ENCODE measurements at regions not wholly inside any gene's neighbourhood (a gene's known extent, or its start where the extent isn't known, plus 50 kb on each side); places are given as distances from the start of the nearest gene placed in this dataset.
"Not testable (repeated sequence)": the region's sequence is repeated elsewhere in the genome, so short reads cannot be mapped to it uniquely, and the experiment has no call there.

DNA sequence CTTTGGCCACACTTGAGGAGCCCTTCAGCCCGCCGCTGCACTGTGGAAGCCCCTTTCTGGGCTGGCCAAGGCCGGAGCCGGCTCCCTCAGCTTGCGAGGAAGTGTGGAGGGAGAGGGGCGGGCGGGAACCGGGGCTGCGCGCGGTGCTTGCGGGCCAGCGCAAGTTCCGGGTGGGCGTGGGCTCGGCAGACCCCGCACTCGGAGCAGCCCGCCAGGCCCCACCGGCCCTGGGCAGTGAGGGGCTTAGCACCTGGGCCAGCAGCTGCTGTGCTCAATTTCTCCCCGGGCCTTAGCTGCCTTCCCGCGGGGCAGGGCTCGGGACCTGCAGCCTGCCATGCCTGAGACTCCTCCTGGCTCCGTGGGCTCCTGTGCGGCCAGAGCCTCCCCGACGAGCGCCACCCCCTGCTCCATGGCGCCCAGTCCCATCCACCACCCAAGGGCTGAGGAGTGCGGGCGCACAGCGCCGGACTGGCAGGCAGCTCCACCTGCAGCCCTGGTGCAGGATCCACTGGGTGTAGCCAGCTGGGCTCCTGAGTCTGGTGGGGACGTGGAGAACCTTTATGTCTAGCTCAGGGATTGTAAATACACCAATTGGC lies 129.2 kb downstream of the MRPL14 start:
- DNase-seq = not testable (repeated sequence)

DNA sequence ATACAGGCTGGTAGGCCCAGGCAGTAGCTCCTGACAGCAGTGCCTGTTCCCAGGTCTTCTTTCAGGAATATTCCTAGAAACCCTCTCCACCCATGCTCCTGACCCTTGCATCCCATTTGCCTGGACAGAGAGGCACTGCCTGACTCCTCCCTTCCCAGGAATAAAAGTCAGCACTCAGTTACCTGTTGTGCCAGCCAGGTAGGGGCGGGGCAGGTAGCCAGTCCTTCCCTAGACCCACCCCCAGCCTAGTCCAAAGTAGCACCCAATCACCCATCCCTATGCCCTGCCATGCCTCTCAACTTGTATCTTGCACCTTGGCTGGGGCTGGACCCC lies 129.9 kb downstream of the MRPL14 start:
- no peak for DNase-seq

DNA sequence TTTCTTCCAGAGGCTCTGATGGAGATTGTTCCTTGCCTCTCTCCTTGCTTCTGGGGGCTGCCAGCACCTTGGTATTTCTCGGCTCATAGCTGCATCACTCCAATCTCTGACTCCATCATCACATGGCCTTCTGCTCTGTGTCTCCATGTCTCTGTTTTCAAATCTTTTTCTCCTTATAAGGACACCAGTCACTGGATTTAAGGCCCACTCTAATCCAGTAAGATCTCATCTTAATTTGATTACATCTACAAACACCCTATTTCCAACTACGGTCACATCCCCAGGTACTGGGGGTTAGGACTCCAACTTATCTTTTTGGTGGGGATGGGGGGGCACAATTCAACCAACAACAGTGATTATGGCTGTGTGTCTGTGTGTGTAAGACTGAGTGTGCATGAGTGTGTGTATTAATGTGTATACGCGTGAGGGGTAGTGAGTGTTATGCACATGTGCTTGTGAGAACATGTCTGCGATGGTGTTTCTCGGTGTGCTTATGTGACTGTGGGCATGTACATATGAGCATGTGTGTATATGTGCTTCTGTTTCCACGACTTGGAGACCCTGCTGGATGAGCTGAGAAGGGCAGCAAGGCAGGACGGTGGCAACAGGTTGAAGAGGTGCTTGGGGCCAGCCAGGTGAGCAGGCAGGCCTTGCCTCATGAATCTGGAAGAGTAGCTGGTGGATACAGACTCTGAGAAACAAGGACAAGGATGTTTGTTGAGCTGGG lies 130.5 kb downstream of the MRPL14 start:
- no peak for DNase-seq

DNA sequence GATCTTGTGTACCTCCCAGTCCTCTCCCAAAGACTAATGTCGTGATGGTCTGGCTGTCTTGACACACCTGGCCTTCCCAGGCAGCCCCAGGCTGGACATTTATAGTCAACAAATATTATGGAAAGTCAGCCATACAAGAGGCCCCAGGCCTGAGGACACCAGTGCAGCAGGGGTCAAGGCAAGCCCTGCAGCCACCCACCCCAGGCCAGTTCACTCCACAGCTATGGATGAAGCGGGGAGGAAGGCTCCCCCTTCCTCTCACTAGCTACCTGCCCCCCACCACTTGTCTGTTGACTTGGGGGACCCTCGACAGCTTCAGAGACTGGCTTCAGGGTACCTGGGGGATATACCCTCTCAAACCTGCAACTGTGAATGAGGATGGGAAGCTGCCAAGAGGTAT lies 132.1 kb downstream of the MRPL14 start:
- DNase-seq = no peak

DNA sequence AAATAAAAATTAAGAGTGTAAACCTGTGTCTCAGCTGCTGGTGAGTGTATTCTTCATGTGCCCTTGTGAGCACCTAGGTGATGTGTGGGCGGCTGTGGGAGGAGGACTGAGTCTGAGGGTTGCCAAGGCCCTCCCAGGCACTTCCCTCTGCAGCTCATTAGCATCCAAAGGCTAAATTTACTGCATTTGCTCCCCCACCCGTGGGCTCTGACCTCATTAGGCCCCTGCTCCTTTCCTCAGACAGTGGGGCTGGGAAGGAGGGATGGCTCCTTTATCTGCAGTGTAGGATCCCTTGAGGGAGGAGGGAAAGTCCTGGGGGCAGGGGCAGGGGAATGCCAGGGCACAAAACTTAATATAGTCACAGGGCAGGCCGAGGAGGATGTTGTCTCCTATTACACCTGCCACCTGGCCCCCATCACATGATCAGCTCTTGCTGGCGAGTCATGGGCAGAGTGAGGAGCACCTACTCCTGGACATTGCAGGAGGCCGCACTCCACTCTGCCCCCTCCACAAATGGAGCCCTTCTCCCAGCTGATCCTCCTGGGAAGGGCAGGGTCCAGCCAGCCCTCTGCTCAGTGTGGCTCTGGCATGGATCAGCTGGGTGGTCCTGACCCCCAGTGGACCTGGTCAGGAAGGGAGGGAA lies 133.2 kb downstream of the MRPL14 start:
- DNase-seq = no peak

DNA sequence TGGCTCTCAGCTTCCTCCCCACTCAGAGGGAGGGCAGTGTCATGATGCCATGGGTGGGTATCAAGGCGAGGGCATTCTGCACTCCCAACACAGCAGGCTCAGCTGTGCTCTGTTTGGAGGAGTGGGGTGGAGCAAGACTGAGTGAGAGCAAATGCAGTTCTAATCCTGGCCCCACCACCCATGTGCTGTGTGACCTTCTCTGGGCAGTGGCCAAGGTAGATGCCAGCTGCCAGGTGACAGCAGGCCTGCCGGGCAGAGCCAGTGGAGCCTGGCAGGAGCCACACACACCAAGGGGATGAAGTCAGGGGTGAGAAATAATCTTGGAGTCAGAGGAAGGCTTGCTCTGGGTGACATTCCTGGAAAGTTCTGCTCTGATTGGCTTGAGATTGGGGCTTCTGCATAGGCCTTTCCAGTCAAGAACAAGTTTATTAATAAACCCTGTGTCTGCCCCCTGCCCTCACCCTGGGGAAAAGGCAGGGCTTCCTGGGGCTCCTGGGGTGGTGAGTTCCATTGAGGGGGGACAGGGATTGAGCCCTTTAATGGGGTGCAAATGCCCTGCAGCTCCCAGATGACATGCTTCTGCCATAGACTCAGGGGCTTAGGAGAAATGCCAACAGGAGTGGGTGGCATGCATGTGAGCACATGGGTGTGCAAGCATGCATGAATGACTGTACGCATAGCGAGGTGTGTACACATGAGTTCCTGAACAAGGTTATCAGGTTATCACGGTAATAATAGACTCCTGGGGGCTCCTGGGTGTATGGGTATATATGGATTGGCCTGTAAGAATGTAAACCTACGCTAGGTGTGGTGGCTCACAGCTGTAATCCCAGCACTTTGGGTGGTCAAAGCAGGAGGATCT lies 134.2 kb downstream of the MRPL14 start:
- no peak for DNase-seq

DNA sequence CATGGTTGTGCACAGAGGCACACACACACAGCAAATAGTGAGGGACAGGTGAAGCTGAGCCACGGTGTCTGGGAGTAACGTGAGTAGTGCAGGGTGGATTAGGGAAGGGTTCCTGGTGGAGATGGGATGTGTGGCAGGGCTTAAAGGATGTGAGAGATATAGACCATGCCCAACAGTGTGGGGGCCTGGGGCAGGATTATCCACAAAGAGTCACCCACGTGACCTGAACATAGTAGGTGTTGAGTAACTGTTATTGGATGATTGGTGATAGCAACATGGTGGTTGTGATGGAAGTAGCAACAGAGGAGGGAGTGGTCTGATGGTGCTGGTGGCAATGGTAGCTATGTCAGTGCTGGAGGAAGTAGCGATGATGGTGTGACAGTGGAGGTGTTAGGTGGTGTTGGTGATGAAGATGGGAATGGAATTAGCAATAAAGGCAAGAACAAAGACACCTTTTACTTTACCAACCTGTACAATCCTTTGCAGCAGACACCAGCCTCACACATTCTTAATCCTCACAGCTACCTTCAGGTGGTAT lies 135.1 kb downstream of the MRPL14 start:
- no peak for DNase-seq

DNA sequence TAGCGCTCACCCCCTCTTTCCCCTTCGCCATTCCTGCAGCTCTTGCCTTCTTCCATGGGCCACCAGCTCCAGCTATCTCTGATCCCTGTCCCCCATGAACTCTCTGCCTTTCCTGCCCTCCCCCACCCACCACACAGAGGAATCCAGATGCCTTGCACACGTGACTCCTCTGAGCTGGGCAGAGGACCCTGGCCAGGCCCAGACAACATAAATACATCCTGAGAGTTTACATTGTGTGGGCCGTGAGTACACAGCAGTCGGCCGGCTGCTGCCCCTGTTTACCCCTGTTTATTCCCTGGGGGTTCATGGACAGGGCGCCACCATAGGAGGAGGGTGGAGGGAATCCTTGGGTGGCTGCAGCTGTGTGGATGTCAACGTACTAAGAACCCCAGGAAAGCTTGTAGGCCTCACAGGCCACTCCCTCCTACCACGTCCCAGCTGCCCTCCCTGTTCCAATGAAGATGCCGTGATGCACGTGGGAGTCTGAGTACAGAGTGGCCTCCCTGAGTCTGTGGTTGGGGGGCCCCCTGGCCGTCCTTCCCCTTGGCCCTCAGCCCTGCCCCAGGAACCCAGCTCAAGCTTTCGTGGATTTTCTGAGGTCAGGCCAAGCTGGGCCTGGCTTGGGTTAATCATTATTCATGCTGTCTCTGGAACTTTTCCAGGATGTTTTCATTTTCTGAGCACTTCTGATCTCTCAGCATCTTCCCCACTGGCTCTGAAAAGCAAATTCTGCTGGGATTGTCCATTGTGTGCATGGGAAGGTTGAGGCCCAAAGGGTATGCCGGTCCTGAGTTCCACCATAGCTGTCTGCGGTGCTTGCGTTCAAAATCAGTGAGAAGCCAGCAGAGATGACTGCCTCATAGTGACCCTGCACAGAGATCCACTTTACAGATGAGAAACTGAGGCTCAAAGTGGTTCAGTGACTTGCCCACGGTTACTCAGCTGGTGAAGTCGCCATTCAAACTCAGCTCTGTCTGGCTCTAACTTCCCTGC lies 136.3 kb downstream of the MRPL14 start:
- DNase-seq = no peak

DNA sequence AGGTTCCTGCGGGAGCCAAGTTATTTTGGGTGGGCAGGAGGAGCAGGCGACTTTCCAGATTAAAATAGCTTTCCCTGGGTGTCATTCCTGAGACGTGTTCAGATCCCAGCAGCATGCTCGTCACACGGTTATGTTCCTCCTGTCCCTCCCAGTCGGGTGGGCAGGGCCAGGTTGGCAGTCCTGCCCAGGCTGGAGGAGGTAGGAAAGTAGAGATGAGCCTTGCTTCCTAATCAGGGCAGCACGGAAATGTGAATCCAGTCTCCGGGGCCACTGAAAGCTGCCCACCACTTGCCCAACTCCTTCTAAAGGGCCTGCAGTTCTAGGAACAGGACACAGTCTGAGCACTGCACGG lies 137.0 kb downstream of the MRPL14 start:
- DNase-seq = no peak

DNA sequence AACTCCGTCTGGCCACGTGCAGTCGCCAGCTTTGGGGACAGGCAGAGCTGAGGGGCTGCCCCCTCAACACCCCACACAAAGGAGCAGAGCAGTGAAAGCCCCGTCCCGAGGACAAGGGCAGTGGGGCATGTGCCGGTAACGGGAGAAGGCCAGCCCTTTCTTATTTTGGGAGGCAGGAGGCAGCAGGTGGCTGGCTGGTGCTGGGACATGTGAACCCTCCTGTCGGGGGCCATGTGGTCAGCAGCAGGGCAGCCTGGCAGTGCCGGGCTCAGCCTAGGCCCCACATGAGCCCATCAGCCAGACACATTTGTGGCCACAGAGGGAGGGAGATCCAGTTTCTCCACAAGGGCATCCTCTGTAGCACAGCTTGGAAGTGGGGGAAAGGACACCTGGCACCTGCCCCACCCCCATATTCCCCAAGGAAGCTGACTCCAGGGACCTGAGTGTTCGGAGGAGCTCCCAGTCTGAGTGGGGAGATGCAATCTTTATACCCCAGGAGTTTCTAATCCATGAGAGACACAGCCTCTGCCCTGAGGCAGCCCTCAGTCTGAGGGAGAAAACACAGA lies 137.6 kb downstream of the MRPL14 start:
- DNase-seq = no peak

DNA sequence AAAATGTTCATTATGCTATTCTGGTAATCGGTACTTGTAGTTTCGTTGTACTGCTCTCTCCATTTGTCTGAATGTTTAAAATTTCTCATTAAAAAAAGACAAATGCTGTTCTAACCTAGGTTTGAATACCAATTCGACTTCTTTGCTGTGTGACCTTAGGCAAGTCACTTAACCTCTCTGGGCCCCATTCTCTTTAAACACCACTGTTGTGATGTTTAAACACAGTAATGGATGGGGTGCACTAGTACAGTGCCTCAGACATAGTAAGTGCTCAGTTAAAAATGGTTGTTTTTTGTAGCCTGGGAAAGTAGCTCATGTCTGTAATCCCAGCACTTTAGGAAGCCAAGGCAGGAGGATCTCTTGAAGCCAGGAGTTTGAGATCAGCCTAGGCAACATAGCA lies 138.5 kb downstream of the MRPL14 start:
- no peak for DNase-seq

DNA sequence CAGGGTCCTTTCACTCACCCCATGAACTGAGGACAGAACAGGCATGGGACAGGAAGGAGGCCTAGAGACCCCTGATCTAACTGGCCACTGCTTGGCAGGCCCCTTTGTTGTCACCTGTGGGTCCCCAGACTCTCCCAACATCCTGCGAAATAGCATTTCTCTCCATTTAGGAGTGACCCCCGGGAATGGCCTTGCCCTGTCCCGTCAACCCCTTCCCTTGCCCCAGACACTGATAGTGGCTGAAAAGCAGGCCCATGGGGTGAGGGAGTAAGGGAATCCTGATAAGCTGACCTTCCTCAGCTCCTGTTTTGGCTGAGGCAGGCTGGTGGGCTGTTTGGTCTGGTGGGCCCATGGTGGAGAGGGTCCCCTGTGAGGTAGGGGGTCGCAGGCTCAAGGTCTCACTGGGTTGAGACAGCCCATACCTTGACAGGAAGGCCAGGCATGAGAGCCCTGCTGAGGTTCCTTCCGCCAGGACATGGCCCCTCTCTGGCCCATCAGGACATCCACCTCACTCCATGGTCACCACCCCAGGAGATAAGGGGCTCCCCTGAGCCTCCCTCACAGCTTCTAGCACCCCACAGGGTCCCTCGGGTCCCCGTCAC lies 139.3 kb downstream of the MRPL14 start:
- DNase-seq = no peak

DNA sequence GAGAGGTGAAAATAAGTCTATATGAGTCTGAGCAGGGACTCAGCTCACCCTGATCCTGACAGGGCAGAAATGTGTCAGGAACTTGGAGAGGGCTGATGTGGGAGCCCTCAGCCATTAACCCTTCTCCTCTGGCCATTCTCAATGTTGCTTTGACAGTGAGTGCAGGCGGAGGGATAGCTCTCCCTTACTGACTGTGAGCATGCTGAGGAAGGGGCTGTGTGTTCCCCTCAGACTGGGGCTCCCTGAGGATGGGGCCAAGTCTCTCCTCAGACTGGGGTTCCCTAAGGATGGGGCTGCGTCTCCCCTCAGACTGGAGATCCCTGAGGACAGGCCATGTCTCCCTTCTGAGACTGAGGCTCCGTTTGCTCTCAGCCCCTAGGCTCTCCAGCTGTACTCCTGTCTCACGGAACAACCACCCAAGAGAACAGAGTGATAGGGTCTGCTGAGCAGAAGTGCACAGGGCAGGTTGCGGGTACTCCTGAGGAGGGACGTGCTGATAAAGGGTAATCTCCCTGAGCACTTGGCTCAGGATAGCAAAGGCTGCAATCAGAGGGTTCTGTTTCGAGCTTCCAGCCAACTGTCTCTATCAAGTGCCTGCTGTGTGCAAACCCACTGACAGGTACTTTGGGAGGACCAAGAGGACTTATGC lies 141.0 kb downstream of the MRPL14 start:
- DNase-seq = no peak

DNA sequence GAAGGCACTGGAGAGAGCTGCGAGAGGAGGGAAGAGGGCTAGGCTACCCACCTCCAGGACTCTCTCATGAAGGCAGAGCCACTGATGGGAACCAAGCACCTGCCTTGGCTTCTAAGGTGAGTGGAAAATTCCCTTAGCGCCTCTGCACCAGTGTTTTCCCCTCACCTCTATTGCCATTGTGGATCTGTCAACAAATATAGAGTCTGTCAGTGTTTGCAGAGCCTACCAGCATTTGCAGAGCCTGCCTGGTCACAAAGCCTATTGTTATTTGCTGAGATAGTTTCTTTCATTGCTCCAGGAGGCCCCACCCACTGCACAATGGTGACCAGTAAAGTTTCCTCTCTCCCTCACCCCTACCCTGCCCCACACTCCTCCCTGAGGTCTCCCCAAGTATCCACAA lies 141.9 kb downstream of the MRPL14 start:
- no peak for DNase-seq

DNA sequence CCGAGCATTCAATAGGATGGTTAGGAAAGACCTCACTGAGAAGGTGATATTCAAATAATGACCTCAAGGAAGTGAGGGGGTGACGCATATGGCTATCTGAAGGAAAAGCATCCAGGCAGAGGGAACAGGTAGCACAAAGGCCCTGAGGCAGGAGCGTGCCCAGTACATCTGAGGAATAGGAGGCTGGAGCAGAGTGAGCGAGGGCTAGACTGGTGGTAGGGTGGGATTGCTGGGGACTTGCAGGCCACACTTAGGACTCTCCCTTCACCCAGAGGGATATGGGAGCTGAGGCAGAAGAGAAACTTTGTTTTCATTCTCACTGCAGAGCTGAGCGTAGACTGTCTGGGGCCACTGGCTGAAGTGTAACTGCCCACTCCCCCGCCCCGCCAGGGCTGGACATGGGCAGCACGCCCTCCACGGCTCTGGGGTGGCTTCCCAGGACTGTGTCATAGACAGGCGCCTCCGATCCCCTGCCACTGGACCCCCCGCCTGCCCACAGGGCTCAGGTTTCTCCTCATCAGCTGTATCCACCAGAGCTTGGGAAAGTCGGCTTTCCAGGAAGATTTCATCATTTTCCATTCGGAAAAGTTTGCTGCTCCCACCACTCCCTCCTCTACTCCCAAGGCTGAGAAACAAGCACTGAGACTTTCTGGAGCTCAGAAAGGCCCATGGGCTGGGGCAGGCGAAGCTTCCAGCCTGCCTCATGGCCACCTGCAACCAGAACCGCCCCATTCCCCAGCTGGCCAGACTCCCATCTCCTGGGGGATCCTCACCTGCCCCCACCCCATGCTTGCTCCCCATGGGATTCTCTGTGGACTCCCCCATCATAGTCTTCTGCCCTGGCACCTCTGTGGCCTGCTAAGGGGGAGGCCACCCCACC lies 142.6 kb downstream of the MRPL14 start:
- DNase-seq = no peak

DNA sequence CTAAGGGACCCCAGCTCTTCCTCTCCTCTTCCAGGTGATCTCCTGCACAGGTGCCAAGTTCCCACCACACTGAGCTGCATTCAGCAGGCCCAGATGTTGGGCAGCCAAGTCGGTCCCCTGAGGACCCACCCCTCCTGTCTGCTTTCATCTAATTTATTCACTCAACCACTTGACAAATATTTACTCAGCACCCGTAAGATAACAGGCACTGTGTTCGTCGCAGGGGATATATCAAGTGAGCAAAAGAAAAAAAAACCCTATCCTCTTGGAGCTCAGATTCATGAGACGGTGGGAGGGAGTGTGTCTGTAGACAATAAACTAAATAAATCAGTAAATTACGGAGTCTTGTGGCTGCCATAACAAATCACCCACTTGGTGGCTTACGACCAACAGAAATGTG lies 143.6 kb downstream of the MRPL14 start:
- no peak for DNase-seq

DNA sequence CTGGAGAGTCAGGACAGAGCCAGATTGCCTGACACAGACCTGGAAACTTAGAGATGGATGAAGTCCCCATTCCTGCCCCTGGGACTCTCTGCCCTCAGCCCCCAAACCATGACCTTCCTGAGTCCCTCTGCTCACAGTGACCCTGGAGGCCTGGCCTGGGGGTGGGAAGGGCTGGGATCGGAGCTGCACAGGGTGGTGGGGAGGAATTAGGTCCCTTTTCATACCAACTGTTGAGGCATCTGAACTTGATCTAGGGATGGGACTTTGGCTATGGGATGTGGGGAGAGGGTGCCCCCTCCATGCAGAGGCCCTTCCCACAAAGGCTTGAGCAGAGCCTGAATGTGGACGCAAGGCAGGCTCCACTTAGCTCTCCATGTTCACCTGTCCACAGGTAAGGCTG lies 144.1 kb downstream of the MRPL14 start:
- no peak for DNase-seq

DNA sequence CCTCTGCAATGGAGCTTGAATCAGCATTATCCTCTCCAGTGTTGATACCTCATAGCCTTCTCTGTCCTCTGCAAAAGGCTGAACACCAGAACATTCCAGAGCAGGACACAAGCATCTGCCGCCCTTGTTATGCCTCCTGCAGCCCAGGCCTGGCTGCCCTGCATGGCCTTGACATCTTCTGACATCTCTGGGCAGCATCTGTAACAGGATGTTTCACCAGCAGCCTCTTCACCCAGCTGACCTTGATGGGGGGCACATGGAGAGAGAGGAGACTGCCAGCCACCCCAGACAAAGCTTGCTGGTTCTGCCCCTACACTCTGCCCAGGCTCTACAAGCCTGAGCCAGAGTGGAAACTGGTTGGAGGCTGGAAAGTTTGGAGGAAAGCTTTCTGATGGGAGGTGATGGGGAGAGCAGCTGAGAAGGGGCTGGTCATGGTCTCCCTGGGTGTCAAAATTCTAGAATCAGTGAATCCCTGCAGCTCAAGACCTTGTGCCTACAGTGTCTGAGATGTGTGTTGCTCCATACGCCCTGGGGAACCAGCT lies 145.1 kb downstream of the MRPL14 start:
- no peak for DNase-seq

DNA sequence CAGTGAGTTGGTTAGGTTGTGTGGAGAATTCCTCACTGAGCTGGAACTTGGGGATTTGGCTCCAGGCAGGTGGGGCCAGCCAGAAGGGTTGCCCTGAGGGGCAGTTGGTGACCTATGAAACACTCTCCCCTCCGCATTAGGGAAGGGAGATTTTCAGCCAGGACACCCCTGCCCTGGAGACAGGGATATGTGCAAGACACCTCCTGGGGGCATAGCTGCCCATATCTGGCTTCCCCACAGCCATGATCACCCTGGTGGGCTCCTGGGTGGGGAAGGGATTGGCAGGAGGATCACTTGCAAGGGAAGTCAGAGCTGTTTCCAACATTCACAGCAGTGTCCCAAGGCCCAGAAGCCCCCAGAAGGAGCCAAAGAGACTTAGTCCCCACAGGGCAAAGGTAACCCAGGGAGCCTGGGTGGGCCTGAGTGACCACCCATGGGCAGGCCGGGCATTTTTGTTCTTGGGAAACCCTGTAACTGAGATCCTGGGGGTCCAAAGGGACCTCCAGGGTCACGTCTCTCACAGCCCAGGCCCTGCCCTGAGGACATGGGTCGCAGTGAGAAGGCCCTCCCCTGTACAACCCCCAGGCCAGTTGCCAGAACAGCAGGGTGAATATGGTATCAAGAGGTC lies 145.8 kb downstream of the MRPL14 start:
- DNase-seq = no peak

Measured in CD4-positive, alpha-beta T cell treated with Interleukin-17A for 1 hour (primary cell).